ENCODE measurements at regions not wholly inside any gene's neighbourhood (a gene's known extent, or its start where the extent isn't known, plus 50 kb on each side); places are given as distances from the start of the nearest gene placed in this dataset.

DNA sequence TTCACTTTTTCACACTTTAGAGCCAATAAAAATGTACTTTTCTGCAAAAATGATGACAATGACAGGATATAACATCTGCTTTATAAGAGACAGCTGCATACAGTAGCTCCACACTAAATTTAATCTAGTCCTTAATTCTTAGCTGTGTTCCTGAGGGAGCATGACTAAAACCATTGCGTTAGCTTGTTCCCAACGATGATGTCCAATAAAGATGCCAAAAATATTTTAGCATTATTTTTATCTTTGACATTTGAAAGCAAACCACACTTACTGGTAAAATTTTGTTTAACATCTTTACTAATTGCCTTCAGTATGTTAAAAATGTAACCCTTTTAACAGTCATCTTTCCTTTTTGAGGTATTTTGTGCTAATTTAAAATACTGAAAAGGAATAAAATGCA lies 382.7 kb downstream of the CHSY3 start:
- H3K36me3 ChIP-seq (ENCODE audit: control insufficient read depth in 2 of 2, insufficient read depth in 1 of 2, low read length in 2 of 2), result no peaks in the 10 kb centered on the region

DNA sequence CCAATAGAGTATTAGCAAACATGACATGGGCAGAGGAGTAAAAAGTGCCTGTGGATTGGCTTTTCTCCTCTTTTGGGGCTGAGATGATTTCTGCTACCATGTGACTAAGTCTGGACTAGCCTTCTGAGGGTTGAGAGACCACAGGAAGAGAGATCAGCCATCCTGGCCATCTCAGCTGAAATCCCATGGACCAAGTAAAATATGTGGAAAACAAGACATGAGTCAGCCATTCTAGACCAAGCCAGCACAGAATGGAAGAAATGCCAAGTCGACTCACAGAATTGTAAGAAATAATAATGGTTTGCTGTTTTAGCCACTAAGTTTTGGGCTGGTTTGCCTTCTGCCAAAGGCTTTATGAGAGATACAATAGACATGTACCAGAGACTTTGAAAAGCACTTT lies 377.8 kb downstream of the CHSY3 start:
- no peaks in the 10 kb centered on the region for H3K4me1 ChIP-seq (ENCODE audit: control insufficient read depth, insufficient read depth, low read length)
- H3K9me3 ChIP-seq (ENCODE audit: control insufficient read depth, insufficient read depth, low read depth, low read length), result no peaks in the 10 kb centered on the region
- CTCF ChIA-PET, result no interaction called here
- H3K4me3 ChIP-seq (ENCODE audit: low read depth, low read length), result no peak overlapping the region
- H3K27ac ChIP-seq (ENCODE audit: extremely low read depth, low read depth, low read length), result no peak overlapping the region
- H3K36me3 ChIP-seq (ENCODE audit: control insufficient read depth in 2 of 2, insufficient read depth in 1 of 2, low read length in 2 of 2), result no peaks in the 10 kb centered on the region
- POLR2A ChIA-PET, result no interaction called here
- TF ChIP-seq ZNF514 (tag by site-specific recombination; IDR thresholded peaks at IDR 0.05) (no peak), TSHZ1 (tag by site-specific recombination; IDR thresholded peaks at IDR 0.05; ENCODE audit: borderline replicate concordance) (no peak), KLF9 (tag by site-specific recombination; IDR thresholded peaks at IDR 0.05; ENCODE audit: low read depth) (no peak), ZFP69B (tag by site-specific recombination; IDR thresholded peaks at IDR 0.05) (no peak), ZNF513 (tag by site-specific recombination; IDR thresholded peaks at IDR 0.05) (no peak), ZNF596 (tag by site-specific recombination; IDR thresholded peaks at IDR 0.05) (no peak), ZNF2 (tag by site-specific recombination; IDR thresholded peaks at IDR 0.05) (no peak), TCF7L2 (IDR thresholded peaks at IDR 0.05; ENCODE audit: borderline replicate concordance, low read depth, low read length) (no peak)

More for the DNA sequence above, 382.7 kb downstream of the CHSY3 start:
- no peak for TF ChIP-seq ZNF10 (tag by site-specific recombination; IDR thresholded peaks at IDR 0.05)
- no peak for TF ChIP-seq ZBTB7A (tag by site-specific recombination; IDR thresholded peaks at IDR 0.05; ENCODE audit: low read depth)
- TF ChIP-seq ZNF571 (tag by site-specific recombination; IDR thresholded peaks at IDR 0.05), result no peak
- TF ChIP-seq ZNF677 (tag by site-specific recombination; IDR thresholded peaks at IDR 0.05), result no peak
- no peak for TF ChIP-seq ZNF629 (tag by site-specific recombination; IDR thresholded peaks at IDR 0.05)
- TF ChIP-seq SCRT1 (tag by site-specific recombination; IDR thresholded peaks at IDR 0.05; ENCODE audit: borderline replicate concordance), result no peak
- no peak for TF ChIP-seq ZEB2 (tag by site-specific recombination; IDR thresholded peaks at IDR 0.05)
- TF ChIP-seq, protein P1, sequence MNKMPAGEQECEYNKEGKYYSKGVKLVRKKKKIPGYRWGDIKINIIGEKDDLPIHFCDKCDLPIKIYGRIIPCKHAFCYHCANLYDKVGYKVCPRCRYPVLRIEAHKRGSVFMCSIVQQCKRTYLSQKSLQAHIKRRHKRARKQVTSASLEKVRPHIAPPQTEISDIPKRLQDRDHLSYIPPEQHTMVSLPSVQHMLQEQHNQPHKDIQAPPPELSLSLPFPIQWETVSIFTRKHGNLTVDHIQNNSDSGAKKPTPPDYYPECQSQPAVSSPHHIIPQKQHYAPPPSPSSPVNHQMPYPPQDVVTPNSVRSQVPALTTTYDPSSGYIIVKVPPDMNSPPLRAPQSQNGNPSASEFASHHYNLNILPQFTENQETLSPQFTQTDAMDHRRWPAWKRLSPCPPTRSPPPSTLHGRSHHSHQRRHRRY (tag by site-specific recombination; IDR thresholded peaks at IDR 0.05), result no peak
- no peak for TF ChIP-seq ZNF223 (tag by site-specific recombination; IDR thresholded peaks at IDR 0.05)
- no peak for TF ChIP-seq ZNF610 (tag by site-specific recombination; IDR thresholded peaks at IDR 0.05; ENCODE audit: borderline replicate concordance)
- TF ChIP-seq ZNF600 (tag by site-specific recombination; IDR thresholded peaks at IDR 0.05), result no peak
- no peak for TF ChIP-seq ZXDB (tag by site-specific recombination; IDR thresholded peaks at IDR 0.05)
- no peak for TF ChIP-seq ZNF214 (tag by site-specific recombination; IDR thresholded peaks at IDR 0.05; ENCODE audit: borderline replicate concordance)
- TF ChIP-seq ZNF423 (tag by site-specific recombination; IDR thresholded peaks at IDR 0.05), result no peak
- no peak for TF ChIP-seq ZNF23 (tag by site-specific recombination; IDR thresholded peaks at IDR 0.05; ENCODE audit: borderline replicate concordance)
- TF ChIP-seq ZNF561 (tag by site-specific recombination; IDR thresholded peaks at IDR 0.05; ENCODE audit: borderline replicate concordance), result no peak
- TF ChIP-seq GFI1B (tag by site-specific recombination; IDR thresholded peaks at IDR 0.05), result no peak
- TF ChIP-seq ZNF292 (tag by site-specific recombination; IDR thresholded peaks at IDR 0.05; ENCODE audit: borderline replicate concordance, low read depth), result no peak
- no peak for TF ChIP-seq ZNF585B (tag by site-specific recombination; IDR thresholded peaks at IDR 0.05)
- ChIA-PET CTCF (no interaction called here), POLR2A (no interaction called here)
- Histone ChIP-seq H3K4me1 (ENCODE audit: control insufficient read depth, insufficient read depth, low read length) (no peaks in the 10 kb centered on the region), H3K4me3 (ENCODE audit: low read depth, low read length) (no peak overlapping the region), H3K27ac (ENCODE audit: extremely low read depth, low read depth, low read length) (no peak overlapping the region), H3K9me3 (ENCODE audit: control insufficient read depth, insufficient read depth, low read depth, low read length) (no peaks in the 10 kb centered on the region)
